SK-N-SH (cell line): ENCODE measurements at regions not wholly inside any gene's neighbourhood (a gene's known extent, or its start where the extent isn't known, plus 50 kb on each side); places are given as distances from the start of the nearest gene placed in this dataset.

ENCODE experiments used
- CHD2 ChIP-seq: fragments of 150-350 bp; IDR thresholded peaks from 2 replicates; pipeline ENCODE4 v1.6.1; 2018; ENCODE audit warnings: low read length; ENCODE audit not compliant: partially characterized antibody
- CTCF ChIP-seq: fragments of 200-600 bp; sonication (generic); IDR thresholded peaks from 2 replicates; pipeline ENCODE4 v1.6.1; 2017; ENCODE audit warnings: antibody characterized with exemption, mild to moderate bottlenecking, moderate library complexity
- ELF1 ChIP-seq: IDR thresholded peaks from 2 replicates; pipeline ENCODE4 v1.4.0; 2012
- FOXM1 ChIP-seq: IDR thresholded peaks from 2 replicates; pipeline ENCODE4 v1.4.0; 2012; ENCODE audit warnings: low read depth, mild to moderate bottlenecking
- GABPA ChIP-seq: IDR thresholded peaks from 2 replicates; pipeline ENCODE4 v1.4.0; 2012; ENCODE audit warnings: low read depth, mild to moderate bottlenecking
- NFIC ChIP-seq: IDR thresholded peaks from 2 replicates; pipeline ENCODE4 v1.4.0; 2012; ENCODE audit warnings: borderline replicate concordance
- NRF1 ChIP-seq: IDR thresholded peaks from 2 replicates; pipeline ENCODE4 v1.6.1; 2012; ENCODE audit warnings: low read depth, mild to moderate bottlenecking, low read length
- POLR2AphosphoS5 ChIP-seq: IDR thresholded peaks from 2 replicates; pipeline ENCODE4 v1.6.1; 2012; ENCODE audit warnings: low read depth, low read length
- RAD21 ChIP-seq: IDR thresholded peaks from 2 replicates; pipeline ENCODE4 v1.6.1; 2012; ENCODE audit warnings: mild to moderate bottlenecking, low read length
- RFX5 ChIP-seq: IDR thresholded peaks from 2 replicates; pipeline ENCODE4 v1.6.1; 2012; ENCODE audit warnings: mild to moderate bottlenecking, improper control_type of control experiment, low read length
- TAF1 ChIP-seq: IDR thresholded peaks from 2 replicates; pipeline ENCODE4 v1.6.1; 2012; ENCODE audit warnings: low read depth, mild to moderate bottlenecking, low read length, moderate library complexity, borderline replicate concordance
- YY1 ChIP-seq: IDR thresholded peaks from 2 replicates; pipeline ENCODE4 v1.4.0; 2012; ENCODE audit warnings: low read depth, mild to moderate bottlenecking
- TF ChIP-seq, protein P1 (sequence below): IDR thresholded peaks from 2 replicates; pipeline ENCODE4 v1.6.1; 2012; ENCODE audit warnings: mild to moderate bottlenecking, low read depth, low read length, moderate library complexity
- TF ChIP-seq, protein P2 (sequence below): IDR thresholded peaks from 2 replicates; pipeline ENCODE4 v1.4.0; 2012; ENCODE audit warnings: low read depth

DNA sequence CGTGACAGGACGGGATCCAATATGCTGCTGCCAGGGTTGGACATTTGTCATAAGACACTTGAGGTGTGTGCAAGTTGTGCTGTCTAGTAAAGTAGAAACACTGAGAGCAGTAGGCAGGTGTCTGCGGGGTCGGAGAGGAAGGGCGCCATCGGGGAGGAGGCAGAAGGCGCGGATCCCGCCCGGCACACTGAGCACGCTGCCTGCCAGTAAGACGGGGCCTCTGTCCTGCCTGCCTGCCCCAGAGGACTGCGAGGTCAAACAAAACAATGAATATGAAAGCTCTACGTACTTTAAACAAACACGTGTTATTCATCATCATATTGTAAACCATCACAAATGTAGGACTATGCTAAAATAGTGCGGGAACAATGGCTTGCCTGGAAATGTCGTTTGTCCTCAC lies 349.3 kb upstream of the SALL3 start:
- TF ChIP-seq, protein P1, sequence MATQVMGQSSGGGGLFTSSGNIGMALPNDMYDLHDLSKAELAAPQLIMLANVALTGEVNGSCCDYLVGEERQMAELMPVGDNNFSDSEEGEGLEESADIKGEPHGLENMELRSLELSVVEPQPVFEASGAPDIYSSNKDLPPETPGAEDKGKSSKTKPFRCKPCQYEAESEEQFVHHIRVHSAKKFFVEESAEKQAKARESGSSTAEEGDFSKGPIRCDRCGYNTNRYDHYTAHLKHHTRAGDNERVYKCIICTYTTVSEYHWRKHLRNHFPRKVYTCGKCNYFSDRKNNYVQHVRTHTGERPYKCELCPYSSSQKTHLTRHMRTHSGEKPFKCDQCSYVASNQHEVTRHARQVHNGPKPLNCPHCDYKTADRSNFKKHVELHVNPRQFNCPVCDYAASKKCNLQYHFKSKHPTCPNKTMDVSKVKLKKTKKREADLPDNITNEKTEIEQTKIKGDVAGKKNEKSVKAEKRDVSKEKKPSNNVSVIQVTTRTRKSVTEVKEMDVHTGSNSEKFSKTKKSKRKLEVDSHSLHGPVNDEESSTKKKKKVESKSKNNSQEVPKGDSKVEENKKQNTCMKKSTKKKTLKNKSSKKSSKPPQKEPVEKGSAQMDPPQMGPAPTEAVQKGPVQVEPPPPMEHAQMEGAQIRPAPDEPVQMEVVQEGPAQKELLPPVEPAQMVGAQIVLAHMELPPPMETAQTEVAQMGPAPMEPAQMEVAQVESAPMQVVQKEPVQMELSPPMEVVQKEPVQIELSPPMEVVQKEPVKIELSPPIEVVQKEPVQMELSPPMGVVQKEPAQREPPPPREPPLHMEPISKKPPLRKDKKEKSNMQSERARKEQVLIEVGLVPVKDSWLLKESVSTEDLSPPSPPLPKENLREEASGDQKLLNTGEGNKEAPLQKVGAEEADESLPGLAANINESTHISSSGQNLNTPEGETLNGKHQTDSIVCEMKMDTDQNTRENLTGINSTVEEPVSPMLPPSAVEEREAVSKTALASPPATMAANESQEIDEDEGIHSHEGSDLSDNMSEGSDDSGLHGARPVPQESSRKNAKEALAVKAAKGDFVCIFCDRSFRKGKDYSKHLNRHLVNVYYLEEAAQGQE, result no peak
- TF ChIP-seq GABPA (no peak), CTCF (no peak), TAF1 (no peak), POLR2AphosphoS5 (no peak), FOXM1 (no peak), CHD2 (no peak), ELF1 (no peak), NRF1 (no peak), NFIC (no peak), RAD21 (no peak), YY1 (no peak), RFX5 (no peak)
- TF ChIP-seq, protein P2, sequence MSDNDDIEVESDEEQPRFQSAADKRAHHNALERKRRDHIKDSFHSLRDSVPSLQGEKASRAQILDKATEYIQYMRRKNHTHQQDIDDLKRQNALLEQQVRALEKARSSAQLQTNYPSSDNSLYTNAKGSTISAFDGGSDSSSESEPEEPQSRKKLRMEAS, result no peak
